ENCODE measurements at regions not wholly inside any gene's neighbourhood (a gene's known extent, or its start where the extent isn't known, plus 50 kb on each side); places are given as distances from the start of the nearest gene placed in this dataset.

DNA sequence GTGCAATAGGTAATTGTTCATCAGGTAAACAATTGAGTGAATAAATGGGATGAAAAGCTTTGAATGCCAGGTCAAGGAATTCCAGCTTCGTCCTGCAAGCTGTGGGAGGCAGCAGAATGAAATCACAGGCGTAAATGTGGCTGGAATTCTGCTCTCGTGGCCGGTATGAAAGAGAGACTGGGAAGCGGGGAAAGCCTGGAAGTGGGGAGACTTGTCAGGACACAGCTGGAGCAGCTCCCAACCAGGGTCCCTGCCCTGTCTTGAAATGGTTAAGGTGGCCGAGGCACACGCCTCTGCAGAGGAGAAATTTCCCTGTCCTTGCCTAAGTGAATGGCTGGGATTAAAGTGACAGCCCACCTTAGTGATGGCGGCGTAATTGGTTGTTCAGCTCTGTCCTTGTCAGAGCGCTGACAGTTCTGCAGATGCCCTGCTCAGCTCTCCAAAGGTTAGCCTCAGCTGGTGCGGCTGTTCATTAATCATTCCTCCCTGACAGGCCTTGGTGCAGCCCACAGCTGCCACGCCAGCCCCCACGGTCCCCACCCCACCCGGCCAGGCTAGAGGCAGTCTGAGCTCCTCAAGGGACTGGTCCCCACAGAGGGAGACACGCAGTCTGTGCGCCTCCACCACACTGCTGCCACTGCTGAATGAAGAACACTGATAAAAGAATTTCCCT is 398.3 kb upstream of the POU3F1 start:
- TF ChIP-seq, protein P1, sequence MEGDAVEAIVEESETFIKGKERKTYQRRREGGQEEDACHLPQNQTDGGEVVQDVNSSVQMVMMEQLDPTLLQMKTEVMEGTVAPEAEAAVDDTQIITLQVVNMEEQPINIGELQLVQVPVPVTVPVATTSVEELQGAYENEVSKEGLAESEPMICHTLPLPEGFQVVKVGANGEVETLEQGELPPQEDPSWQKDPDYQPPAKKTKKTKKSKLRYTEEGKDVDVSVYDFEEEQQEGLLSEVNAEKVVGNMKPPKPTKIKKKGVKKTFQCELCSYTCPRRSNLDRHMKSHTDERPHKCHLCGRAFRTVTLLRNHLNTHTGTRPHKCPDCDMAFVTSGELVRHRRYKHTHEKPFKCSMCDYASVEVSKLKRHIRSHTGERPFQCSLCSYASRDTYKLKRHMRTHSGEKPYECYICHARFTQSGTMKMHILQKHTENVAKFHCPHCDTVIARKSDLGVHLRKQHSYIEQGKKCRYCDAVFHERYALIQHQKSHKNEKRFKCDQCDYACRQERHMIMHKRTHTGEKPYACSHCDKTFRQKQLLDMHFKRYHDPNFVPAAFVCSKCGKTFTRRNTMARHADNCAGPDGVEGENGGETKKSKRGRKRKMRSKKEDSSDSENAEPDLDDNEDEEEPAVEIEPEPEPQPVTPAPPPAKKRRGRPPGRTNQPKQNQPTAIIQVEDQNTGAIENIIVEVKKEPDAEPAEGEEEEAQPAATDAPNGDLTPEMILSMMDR (conservative IDR thresholded peaks at IDR 0.05), result no peak
- TF ChIP-seq ZFX (IDR thresholded peaks at IDR 0.05), result no peak
- no peak overlapping the region for H3K27ac ChIP-seq

DNA sequence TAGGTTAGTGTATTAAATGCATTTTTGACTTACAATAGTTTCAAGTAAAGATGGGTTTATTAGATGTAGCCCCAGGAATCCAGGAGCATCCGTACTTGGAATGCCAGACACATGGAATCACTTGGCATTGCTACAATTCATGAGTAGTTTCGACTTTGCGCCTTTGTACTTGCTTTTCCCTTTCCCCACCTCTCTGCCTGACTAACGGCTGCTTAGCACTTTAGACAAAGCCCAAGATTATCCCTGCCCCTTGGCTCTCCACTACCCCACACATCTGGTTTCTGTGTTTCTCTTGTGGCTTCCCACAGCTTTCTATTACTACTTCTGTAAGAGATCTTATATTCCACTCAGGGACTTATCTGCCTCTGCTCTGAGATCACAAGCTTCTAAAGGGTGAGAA is 397.7 kb upstream of the POU3F1 start:
- TF ChIP-seq, protein P1 (conservative IDR thresholded peaks at IDR 0.05), result no peak
- no peak for TF ChIP-seq ZFX (IDR thresholded peaks at IDR 0.05)
- H3K27ac ChIP-seq, result no peak overlapping the region

DNA sequence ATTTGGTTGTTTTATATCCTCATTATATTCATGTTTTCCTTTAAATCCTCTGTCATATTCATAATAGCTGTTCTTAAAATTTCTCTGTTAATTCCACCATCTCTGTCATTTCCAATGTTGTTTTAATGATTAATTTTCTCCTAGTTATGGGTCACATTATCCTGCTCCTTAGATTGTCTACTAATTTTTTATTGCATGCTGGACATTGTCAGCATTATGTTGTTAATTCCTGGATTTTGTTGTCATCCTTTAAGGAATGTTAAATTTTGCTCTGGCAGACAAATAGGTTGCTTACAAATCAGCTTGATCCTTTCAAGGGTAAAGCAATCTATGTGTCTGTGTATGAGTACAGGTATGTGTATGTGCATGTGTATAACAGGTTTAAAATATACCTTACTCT is 393.8 kb upstream of the POU3F1 start:
- no peak overlapping the region for H3K27ac ChIP-seq
- TF ChIP-seq, protein P1 (conservative IDR thresholded peaks at IDR 0.05), result no peak
- no peak for TF ChIP-seq ZFX (IDR thresholded peaks at IDR 0.05)

DNA sequence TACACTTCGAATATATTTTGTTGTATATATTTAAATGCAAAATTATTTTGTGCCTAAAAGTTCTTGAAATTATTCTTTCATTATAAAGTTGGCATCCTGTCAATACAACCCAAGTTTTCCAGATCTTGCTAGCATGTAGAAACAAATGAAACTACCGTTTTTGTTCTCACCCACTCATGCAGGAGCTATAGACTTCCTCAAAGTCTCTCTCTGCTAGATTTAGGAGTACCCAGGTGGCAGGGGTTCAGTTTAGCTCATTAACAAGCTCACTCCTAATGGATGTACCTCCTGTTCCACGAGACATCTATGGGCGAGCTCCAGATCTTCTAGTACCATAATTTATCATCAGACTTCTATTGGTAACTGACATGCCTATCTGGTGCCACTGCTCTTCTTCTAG is 390.2 kb upstream of the POU3F1 start:
- TF ChIP-seq, protein P1 (conservative IDR thresholded peaks at IDR 0.05), result no peak
- TF ChIP-seq ZFX (IDR thresholded peaks at IDR 0.05), result no peak
- no peak overlapping the region for H3K27ac ChIP-seq

DNA sequence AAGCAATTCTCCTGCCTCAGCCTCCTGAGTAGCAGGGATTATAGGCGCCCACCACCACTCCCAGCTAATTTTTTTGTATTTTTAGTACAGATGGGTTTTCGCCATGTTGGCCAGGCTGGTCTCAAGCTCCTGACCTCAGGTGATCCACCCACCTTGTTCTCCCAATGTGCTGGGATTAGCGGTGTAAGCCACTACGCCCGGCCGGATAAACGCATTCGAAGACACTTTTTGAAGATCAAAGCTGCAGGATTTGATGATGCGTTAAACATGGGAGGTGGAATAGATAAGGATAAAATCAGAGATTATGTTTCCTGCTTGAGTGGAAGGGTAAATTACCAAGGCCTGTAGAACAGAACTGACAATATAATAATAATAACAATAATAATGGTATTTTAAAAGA is 389.4 kb upstream of the POU3F1 start:
- H3K27ac ChIP-seq, result no peak overlapping the region
- TF ChIP-seq, protein P1 (conservative IDR thresholded peaks at IDR 0.05), result no peak
- no peak for TF ChIP-seq ZFX (IDR thresholded peaks at IDR 0.05)

DNA sequence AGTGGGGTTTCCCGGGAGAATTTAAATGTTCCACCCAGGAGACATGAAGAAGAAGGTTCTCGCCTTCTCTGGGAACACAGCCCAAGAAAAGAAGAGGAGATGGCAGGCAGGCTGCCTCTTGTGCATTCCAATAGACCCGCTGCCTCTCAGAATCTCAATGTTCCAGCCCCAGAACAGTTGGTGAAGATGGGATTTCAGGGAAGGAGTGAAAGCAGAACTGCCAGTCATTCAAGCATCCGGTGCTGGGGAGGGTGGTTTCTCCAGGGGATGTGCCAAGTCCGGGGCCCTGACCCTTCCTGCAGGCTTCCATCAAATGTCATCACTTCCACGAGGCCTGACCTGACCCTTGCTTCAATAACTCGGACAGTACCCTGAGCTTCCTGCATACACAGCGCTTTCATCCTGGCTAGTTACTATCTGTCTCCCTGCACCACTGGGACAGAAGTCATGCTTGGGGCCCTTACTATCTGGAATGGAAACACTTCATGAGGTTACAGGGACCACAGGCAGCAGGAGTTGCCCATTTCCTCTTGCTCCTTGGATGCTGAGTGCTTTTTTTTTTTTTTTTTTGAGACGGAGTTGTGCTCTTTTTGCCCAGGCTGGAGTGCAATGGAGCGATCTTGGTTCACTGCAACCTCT is 386.6 kb upstream of the POU3F1 start:
- no peak overlapping the region for H3K27ac ChIP-seq
- TF ChIP-seq, protein P1 (conservative IDR thresholded peaks at IDR 0.05), result no peak
- TF ChIP-seq ZFX (IDR thresholded peaks at IDR 0.05), result no peak

DNA sequence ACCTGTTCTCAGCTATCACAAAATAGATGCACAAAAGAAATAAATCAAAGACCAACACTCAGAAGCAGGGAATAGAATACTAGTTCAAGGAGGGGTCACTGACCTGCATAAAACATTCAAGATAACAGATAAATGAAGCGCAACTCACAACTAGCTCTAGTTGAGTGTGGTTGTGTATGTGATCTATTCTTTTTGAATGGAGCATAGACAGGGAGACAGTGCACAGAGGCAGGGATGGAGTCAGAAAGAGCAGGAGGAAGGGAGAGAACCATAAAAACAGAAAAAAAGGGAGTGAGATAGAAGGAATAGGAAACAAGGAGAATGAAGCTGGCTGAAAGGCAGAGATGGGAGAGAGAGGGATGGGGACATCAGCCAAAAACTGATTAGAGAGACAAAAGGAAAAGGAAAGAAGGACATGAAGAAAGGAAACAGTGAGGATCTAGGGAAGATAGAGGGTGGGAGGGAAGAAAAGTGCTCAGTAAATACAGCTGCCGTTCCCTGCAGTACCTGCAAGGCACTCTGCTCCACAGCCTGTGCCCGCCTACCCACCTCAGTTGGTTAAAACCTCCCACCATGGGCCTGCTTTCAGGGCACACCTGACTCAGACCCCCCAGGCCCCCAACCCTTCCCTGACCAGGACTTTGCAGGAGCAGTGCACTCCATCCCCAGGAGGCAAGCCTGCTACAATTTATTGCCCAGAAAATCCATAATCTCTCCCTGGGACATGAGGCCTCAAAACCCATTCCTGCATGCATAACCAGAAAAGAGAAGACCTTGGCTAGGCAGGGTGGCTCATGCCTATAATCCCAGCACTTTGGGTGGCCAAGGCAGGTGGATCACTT is 385.2 kb upstream of the POU3F1 start:
- no peak for TF ChIP-seq ZFX (IDR thresholded peaks at IDR 0.05)
- TF ChIP-seq, protein P1 (conservative IDR thresholded peaks at IDR 0.05), result no peak
- H3K27ac ChIP-seq, result no peak overlapping the region
